ENCODE measurements at regions not wholly inside any gene's neighbourhood (a gene's known extent, or its start where the extent isn't known, plus 50 kb on each side); places are given as distances from the start of the nearest gene placed in this dataset.

GRCh38 chr13:99868767-99869166 is 102.8 kb downstream of the ZIC5 start:
- H3K27ac ChIP-seq, result no peak overlapping the region
- H3K4me1 ChIP-seq, result no peaks in the 10 kb centered on the region
- H3K9me3 ChIP-seq, result no peaks in the 10 kb centered on the region
- intact Hi-C loops (cut with DNase I), result no loop called here
- ATAC-seq (no peak), DNase-seq (no peak)
- TF ChIP-seq, protein P1, sequence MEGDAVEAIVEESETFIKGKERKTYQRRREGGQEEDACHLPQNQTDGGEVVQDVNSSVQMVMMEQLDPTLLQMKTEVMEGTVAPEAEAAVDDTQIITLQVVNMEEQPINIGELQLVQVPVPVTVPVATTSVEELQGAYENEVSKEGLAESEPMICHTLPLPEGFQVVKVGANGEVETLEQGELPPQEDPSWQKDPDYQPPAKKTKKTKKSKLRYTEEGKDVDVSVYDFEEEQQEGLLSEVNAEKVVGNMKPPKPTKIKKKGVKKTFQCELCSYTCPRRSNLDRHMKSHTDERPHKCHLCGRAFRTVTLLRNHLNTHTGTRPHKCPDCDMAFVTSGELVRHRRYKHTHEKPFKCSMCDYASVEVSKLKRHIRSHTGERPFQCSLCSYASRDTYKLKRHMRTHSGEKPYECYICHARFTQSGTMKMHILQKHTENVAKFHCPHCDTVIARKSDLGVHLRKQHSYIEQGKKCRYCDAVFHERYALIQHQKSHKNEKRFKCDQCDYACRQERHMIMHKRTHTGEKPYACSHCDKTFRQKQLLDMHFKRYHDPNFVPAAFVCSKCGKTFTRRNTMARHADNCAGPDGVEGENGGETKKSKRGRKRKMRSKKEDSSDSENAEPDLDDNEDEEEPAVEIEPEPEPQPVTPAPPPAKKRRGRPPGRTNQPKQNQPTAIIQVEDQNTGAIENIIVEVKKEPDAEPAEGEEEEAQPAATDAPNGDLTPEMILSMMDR (IDR thresholded peaks at IDR 0.05), result no peak
- no peaks in the 10 kb centered on the region for H3K27me3 ChIP-seq
- H3K36me3 ChIP-seq, result no peaks in the 10 kb centered on the region
- no peak overlapping the region for H3K4me3 ChIP-seq

DNA sequence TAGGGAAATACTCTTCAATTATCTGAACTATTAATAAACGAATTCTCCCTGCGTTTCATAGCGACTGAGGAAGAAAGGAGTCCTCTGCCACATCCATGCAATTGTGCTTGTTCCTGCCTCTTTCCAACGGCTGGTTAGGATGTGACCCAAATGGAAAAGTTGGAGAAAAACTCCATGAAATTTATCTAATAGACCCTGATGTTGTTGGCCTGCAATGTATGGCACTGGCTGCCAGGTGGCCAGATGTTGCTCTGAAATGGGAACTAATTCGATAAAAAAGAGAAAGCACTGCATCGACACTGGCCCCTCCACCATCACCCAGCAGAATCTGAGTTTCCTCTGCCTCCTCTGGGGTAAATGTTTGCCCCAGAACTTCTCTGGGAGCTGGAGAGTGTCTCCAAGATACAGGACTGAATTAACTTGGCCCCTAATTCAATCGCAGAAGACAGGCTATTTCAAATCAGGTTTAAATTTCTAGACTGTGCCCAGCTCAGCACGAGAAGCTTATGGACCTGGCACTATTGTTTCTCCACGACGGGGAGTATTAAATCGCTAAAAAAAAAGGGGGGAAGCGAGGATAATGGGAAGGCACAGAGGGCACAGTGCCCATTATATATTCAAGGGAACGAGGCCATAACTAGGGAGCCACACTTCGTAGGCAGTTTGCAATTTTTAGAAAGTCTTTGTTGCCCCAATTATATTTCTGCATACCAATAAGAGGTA is 103.9 kb downstream of the ZIC5 start:
- TF ChIP-seq, protein P1 (IDR thresholded peaks at IDR 0.05), result no peak
- ATAC-seq (no peak), DNase-seq (no peak)
- H3K27me3 ChIP-seq, result no peaks in the 10 kb centered on the region
- intact Hi-C loops (cut with DNase I), result no loop called here
- no peaks in the 10 kb centered on the region for H3K36me3 ChIP-seq
- H3K27ac ChIP-seq, result no peak overlapping the region
- H3K4me1 ChIP-seq, result no peaks in the 10 kb centered on the region
- no peak overlapping the region for H3K4me3 ChIP-seq
- no peaks in the 10 kb centered on the region for H3K9me3 ChIP-seq

- DNase-seq (no peak), ATAC-seq (no peak)
- intact Hi-C loops (cut with DNase I), result no loop called here
- H3K27ac ChIP-seq, result no peak overlapping the region
- H3K4me3 ChIP-seq, result no peak overlapping the region
- H3K36me3 ChIP-seq, result no peaks in the 10 kb centered on the region
- H3K4me1 ChIP-seq, result no peaks in the 10 kb centered on the region
- no peaks in the 10 kb centered on the region for H3K9me3 ChIP-seq
- no peaks in the 10 kb centered on the region for H3K27me3 ChIP-seq
- TF ChIP-seq, protein P1 (IDR thresholded peaks at IDR 0.05), result no peak
Observed at GRCh38 chr13:99866781-99867180, 104.8 kb downstream of the ZIC5 start.

GRCh38 chr13:99865420-99865930 is 106.1 kb downstream of the ZIC5 start:
- intact Hi-C loops (cut with DNase I), result no loop called here
- no peaks in the 10 kb centered on the region for H3K9me3 ChIP-seq
- DNase-seq (no peak), ATAC-seq (no peak)
- TF ChIP-seq, protein P1 (IDR thresholded peaks at IDR 0.05), result no peak
- no peak overlapping the region for H3K27ac ChIP-seq
- no peak overlapping the region for H3K4me3 ChIP-seq
- no peaks in the 10 kb centered on the region for H3K4me1 ChIP-seq
- no peaks in the 10 kb centered on the region for H3K36me3 ChIP-seq
- H3K27me3 ChIP-seq, result no peaks in the 10 kb centered on the region

GRCh38 chr13:99864627-99864990 is 107.0 kb downstream of the ZIC5 start:
- no peak for ATAC-seq
- intact Hi-C loops (cut with DNase I), result no loop called here

More at GRCh38 chr13:99864627-99864990, 107.0 kb downstream of the ZIC5 start:
- Histone ChIP-seq H3K27me3 (no peaks in the 10 kb centered on the region), H3K4me3 (no peak overlapping the region), H3K4me1 (no peaks in the 10 kb centered on the region), H3K27ac (no peak overlapping the region), H3K36me3 (no peaks in the 10 kb centered on the region), H3K9me3 (no peaks in the 10 kb centered on the region)
- TF ChIP-seq, protein P1 (IDR thresholded peaks at IDR 0.05), result no peak
- no peak for DNase-seq

All from upper lobe of right lung (tissue), 1 donor.